ENCODE measurements at regions not wholly inside any gene's neighbourhood (a gene's known extent, or its start where the extent isn't known, plus 50 kb on each side); places are given as distances from the start of the nearest gene placed in this dataset.

- TF ChIP-seq, protein P1, sequence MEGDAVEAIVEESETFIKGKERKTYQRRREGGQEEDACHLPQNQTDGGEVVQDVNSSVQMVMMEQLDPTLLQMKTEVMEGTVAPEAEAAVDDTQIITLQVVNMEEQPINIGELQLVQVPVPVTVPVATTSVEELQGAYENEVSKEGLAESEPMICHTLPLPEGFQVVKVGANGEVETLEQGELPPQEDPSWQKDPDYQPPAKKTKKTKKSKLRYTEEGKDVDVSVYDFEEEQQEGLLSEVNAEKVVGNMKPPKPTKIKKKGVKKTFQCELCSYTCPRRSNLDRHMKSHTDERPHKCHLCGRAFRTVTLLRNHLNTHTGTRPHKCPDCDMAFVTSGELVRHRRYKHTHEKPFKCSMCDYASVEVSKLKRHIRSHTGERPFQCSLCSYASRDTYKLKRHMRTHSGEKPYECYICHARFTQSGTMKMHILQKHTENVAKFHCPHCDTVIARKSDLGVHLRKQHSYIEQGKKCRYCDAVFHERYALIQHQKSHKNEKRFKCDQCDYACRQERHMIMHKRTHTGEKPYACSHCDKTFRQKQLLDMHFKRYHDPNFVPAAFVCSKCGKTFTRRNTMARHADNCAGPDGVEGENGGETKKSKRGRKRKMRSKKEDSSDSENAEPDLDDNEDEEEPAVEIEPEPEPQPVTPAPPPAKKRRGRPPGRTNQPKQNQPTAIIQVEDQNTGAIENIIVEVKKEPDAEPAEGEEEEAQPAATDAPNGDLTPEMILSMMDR (IDR thresholded peaks at IDR 0.05; ENCODE audit: insufficient read depth, missing control alignments): no peak
- FAIRE-seq (no peak), DNase-seq (ENCODE audit: insufficient read length, low spot score) (no peak)
Observed at GRCh38 chr20:18992418-18992817, 178.8 kb downstream of the SCP2D1 start.

- DNase-seq (ENCODE audit: insufficient read length, low spot score): no peak
- no peak for FAIRE-seq
Observed at GRCh38 chr20:18995455-18995854, 181.9 kb downstream of the SCP2D1 start.

GRCh38 chr20:18999086-18999485, 185.5 kb downstream of the SCP2D1 start:
- FAIRE-seq: no peak
- no peak for DNase-seq (ENCODE audit: insufficient read length, low spot score)
- TF ChIP-seq, protein P1 (IDR thresholded peaks at IDR 0.05; ENCODE audit: insufficient read depth, missing control alignments): no peak

More at GRCh38 chr20:18995455-18995854, 181.9 kb downstream of the SCP2D1 start:
- TF ChIP-seq, protein P1 (IDR thresholded peaks at IDR 0.05; ENCODE audit: insufficient read depth, missing control alignments): no peak

DNA sequence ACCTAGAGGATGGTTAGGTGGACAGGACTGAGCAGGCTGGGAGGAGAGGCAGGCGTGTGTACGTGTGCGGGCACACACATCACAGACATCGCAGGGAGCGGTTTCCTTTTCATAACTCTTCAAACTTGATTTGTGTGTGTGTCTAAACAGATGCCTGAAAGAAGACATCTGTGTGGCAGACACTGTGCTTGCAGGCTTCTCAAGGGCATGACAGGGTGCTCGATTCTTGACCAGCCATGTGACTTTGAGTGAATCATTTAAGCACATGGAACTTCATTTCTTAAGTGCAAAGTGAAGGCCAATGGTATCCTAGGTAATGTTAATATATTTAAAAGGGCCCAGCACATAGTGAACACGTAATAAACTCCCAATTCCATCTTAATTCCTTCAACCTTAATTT, 186.5 kb downstream of the SCP2D1 start:
- FAIRE-seq (no peak), DNase-seq (ENCODE audit: insufficient read length, low spot score) (no peak)
- TF ChIP-seq, protein P1 (IDR thresholded peaks at IDR 0.05; ENCODE audit: insufficient read depth, missing control alignments): no peak

DNA sequence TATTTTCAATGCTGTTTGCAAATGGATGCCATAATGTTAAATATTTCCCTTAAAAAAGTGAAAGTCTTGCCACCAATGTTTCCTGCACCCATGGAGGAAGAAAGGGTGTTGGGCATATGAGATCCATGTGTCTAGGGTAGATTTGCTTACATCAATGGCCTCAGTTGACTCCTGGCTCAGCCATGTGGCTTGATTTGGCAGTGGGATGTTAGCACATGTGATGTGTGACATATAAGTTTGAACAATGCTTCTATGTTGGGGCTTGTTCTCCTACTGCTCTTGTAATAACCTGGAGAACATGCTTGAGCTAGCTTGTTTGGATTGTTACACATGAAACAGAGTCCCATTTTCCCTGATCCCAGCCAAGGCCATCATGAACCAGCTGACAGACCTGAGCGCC, 187.6 kb downstream of the SCP2D1 start:
- DNase-seq (ENCODE audit: insufficient read length, low spot score): no peak

DNA sequence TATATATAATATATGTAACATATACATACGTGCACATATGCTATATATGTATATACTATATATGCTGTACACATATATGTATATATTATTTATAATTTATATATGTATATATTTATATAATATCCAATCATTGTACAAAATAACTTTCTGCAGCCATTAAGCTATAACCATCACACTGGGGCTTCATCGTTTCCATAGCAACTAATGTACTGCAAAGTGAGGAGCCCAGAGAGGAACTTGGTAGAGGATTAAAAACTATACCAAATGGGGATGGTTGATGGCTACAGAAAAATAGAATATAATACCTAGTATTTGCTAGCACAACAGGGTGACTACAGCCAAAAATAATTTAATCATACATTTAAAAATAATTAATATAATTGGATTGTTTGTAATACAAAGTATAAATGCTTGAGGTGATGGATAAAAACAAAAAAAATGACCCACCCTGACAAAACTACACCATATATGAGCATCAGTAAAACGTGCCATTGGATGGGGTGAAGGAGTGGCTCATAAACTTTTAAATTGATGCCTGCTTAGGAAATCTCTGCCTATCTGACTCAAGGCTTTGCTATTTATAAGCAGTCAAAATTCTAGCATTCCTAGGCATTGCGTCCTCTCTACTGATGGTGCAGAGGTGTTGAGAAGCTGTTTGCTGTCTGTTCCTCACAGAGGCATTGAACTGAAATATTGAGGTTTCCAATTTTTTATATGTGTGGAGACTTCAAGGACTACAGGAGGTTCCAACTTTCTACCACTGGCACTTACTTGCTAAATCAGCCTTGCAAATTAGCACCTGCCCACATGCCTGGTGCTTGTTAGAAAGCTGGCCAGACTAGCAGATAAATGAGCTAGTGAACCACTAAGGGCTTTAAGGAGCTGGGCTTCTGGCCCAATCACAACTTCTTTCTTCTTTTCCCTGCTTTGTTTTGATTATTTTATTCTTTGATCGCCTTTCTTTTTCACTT, 190.1 kb downstream of the SCP2D1 start:
- TF ChIP-seq, protein P1 (IDR thresholded peaks at IDR 0.05; ENCODE audit: insufficient read depth, missing control alignments): no peak
- DNase-seq (ENCODE audit: insufficient read length, low spot score): no peak
- no peak for FAIRE-seq

More for the DNA sequence above, 187.6 kb downstream of the SCP2D1 start:
- TF ChIP-seq, protein P1 (IDR thresholded peaks at IDR 0.05; ENCODE audit: insufficient read depth, missing control alignments): no peak
- FAIRE-seq: no peak

DNA sequence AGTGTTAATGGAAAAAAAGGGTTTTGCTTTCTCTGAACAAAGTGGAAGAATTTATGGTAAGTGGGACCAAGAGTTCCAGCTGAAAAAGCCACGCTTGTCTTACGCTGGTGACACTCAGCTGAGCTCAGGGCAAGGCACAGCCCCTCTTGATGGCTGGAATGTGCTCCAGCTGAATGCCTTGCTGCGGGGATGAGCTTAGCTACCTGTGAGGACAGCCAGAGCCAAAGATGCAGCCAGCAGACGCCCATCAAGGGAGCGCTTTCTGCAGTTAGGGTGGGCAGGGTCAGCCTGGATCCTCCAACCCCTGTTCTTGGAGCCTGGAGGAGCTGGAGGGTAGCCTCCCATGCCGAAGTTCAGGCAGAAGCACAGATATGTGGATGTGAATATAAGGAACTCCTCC, 191.4 kb downstream of the SCP2D1 start:
- FAIRE-seq (no peak), DNase-seq (ENCODE audit: insufficient read length, low spot score) (no peak)
- TF ChIP-seq, protein P1 (IDR thresholded peaks at IDR 0.05; ENCODE audit: insufficient read depth, missing control alignments): no peak
